ENCODE measurements at regions not wholly inside any gene's neighbourhood (a gene's known extent, or its start where the extent isn't known, plus 50 kb on each side); places are given as distances from the start of the nearest gene placed in this dataset.

GRCh38 chr13:74442751-74443150 lies 308.5 kb upstream of the KLF12 start:
- no peaks in the 10 kb centered on the region for H3K36me3 ChIP-seq
- no peak overlapping the region for H3K27ac ChIP-seq
- no peak overlapping the region for H3K4me3 ChIP-seq (ENCODE audit: low read depth in 1 of 2, low read length in 1 of 2)
- no peaks in the 10 kb centered on the region for H3K9me3 ChIP-seq
- no peak for TF ChIP-seq CTCF (IDR thresholded peaks at IDR 0.05)
- no peaks in the 10 kb centered on the region for H3K4me1 ChIP-seq (ENCODE audit: control insufficient read depth in 1 of 2, insufficient read depth in 1 of 2, low read depth in 1 of 2, low read length in 1 of 2)
- no peaks in the 10 kb centered on the region for H3K27me3 ChIP-seq

GRCh38 chr13:74438901-74439300 lies 304.7 kb upstream of the KLF12 start:
- Histone ChIP-seq H3K4me1 (ENCODE audit: control insufficient read depth in 1 of 2, insufficient read depth in 1 of 2, low read depth in 1 of 2, low read length in 1 of 2) (no peaks in the 10 kb centered on the region), H3K4me3 (ENCODE audit: low read depth in 1 of 2, low read length in 1 of 2) (no peak overlapping the region), H3K27me3 (no peaks in the 10 kb centered on the region), H3K9me3 (no peaks in the 10 kb centered on the region), H3K36me3 (no peaks in the 10 kb centered on the region), H3K27ac (no peak overlapping the region)
- no peak for TF ChIP-seq CTCF (IDR thresholded peaks at IDR 0.05)

- no peak overlapping the region for H3K27ac ChIP-seq
- H3K9me3 ChIP-seq = no peaks in the 10 kb centered on the region
- no peak for TF ChIP-seq CTCF (IDR thresholded peaks at IDR 0.05)
These were observed 300.6 kb upstream of the KLF12 start for GRCh38 chr13:74434782-74435181.

DNA sequence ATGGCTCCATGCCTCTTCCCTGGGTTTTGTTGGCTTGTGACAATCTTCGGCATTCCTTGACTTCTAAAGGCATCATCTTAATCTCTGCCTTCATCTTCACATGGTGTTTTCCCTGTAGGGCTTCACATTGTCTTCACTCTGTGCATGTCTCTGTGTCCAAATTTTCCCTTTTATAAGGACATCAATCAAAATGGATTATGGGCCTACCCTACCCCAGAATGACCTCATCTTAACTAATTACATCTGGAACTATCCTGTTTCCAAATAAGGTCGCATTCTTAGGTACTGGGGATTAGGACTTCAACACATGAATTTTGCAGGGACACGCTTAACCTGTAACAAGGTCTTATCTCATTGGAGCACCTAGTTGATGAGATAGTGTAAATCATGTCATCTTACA lies 290.3 kb upstream of the KLF12 start:
- Histone ChIP-seq H3K27me3 (no peaks in the 10 kb centered on the region), H3K4me1 (ENCODE audit: control insufficient read depth in 1 of 2, insufficient read depth in 1 of 2, low read depth in 1 of 2, low read length in 1 of 2) (no peaks in the 10 kb centered on the region), H3K4me3 (ENCODE audit: low read depth in 1 of 2, low read length in 1 of 2) (no peak overlapping the region), H3K27ac (no peak overlapping the region), H3K9me3 (no peaks in the 10 kb centered on the region), H3K36me3 (no peaks in the 10 kb centered on the region)
- no peak for TF ChIP-seq CTCF (IDR thresholded peaks at IDR 0.05)

More at GRCh38 chr13:74434782-74435181, 300.6 kb upstream of the KLF12 start:
- no peaks in the 10 kb centered on the region for H3K4me1 ChIP-seq (ENCODE audit: control insufficient read depth in 1 of 2, insufficient read depth in 1 of 2, low read depth in 1 of 2, low read length in 1 of 2)
- H3K27me3 ChIP-seq = no peaks in the 10 kb centered on the region
- H3K36me3 ChIP-seq = no peaks in the 10 kb centered on the region
- no peak overlapping the region for H3K4me3 ChIP-seq (ENCODE audit: low read depth in 1 of 2, low read length in 1 of 2)

- Histone ChIP-seq H3K36me3 (no peaks in the 10 kb centered on the region), H3K9me3 (no peaks in the 10 kb centered on the region), H3K4me3 (ENCODE audit: low read depth in 1 of 2, low read length in 1 of 2) (no peak overlapping the region), H3K27me3 (no peaks in the 10 kb centered on the region), H3K4me1 (ENCODE audit: control insufficient read depth in 1 of 2, insufficient read depth in 1 of 2, low read depth in 1 of 2, low read length in 1 of 2) (no peaks in the 10 kb centered on the region), H3K27ac (no peak overlapping the region)
- TF ChIP-seq CTCF (IDR thresholded peaks at IDR 0.05) = no peak
These were observed 289.2 kb upstream of the KLF12 start for GRCh38 chr13:74423434-74423833.

- Histone ChIP-seq H3K9me3 (peaks cover 6% of the 10 kb centered on the region), H3K4me3 (ENCODE audit: low read depth in 1 of 2, low read length in 1 of 2) (no peak overlapping the region), H3K27me3 (no peaks in the 10 kb centered on the region), H3K36me3 (no peaks in the 10 kb centered on the region), H3K27ac (no peak overlapping the region), H3K4me1 (ENCODE audit: control insufficient read depth in 1 of 2, insufficient read depth in 1 of 2, low read depth in 1 of 2, low read length in 1 of 2) (no peaks in the 10 kb centered on the region)
- no peak for TF ChIP-seq CTCF (IDR thresholded peaks at IDR 0.05)
These were observed 280.3 kb upstream of the KLF12 start for GRCh38 chr13:74414458-74414857.
